Gastroesophageal sphincter (tissue), 3 donors: ENCODE measurements at regions not wholly inside any gene's neighbourhood (a gene's known extent, or its start where the extent isn't known, plus 50 kb on each side); places are given as distances from the start of the nearest gene placed in this dataset.

ENCODE experiments used
- POLR2A ChIP-seq, 2 donors: fragments of 450-650 bp; IDR thresholded peaks; one replicate each; pipeline ENCODE4 v1.6.1; 2017; ENCODE audit warnings: antibody characterized with exemption in 2 of 2, mild to moderate bottlenecking in 2 of 2, moderate library complexity in 1 of 2
- TF ChIP-seq, protein P1 (sequence below), 4 experiments: fragments of 200-600 bp in 2 of 4; fragments of 450-650 bp in 2 of 4; sonication (generic) in 1 of 4; IDR thresholded peaks; one replicate each; pipeline ENCODE4 v1.5.1; 2017 to 2019; ENCODE audit warnings: antibody characterized with exemption in 4 of 4, mild to moderate bottlenecking in 2 of 4, moderate library complexity in 2 of 4

- TF ChIP-seq POLR2A (IDR thresholded peaks at IDR 0.05), result no peak
- TF ChIP-seq, protein P1, sequence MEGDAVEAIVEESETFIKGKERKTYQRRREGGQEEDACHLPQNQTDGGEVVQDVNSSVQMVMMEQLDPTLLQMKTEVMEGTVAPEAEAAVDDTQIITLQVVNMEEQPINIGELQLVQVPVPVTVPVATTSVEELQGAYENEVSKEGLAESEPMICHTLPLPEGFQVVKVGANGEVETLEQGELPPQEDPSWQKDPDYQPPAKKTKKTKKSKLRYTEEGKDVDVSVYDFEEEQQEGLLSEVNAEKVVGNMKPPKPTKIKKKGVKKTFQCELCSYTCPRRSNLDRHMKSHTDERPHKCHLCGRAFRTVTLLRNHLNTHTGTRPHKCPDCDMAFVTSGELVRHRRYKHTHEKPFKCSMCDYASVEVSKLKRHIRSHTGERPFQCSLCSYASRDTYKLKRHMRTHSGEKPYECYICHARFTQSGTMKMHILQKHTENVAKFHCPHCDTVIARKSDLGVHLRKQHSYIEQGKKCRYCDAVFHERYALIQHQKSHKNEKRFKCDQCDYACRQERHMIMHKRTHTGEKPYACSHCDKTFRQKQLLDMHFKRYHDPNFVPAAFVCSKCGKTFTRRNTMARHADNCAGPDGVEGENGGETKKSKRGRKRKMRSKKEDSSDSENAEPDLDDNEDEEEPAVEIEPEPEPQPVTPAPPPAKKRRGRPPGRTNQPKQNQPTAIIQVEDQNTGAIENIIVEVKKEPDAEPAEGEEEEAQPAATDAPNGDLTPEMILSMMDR (IDR thresholded peaks at IDR 0.05), result no peak
Measured at GRCh38 chr14:40003773-40004172, 571.5 kb upstream of the FBXO33 start.
